ENCODE measurements at regions not wholly inside any gene's neighbourhood (a gene's known extent, or its start where the extent isn't known, plus 50 kb on each side); places are given as distances from the start of the nearest gene placed in this dataset.
"Not testable (repeated sequence)": the region's sequence is repeated elsewhere in the genome, so short reads cannot be mapped to it uniquely, and the experiment has no call there.

GRCh38 chr1:89436856-89437255 lies 73.0 kb downstream of the GBP6 start:
- H3K27me3 ChIP-seq (ENCODE audit: control insufficient read depth, low read length): no peaks in the 10 kb centered on the region
- H3K9me2 ChIP-seq (replicated peaks; ENCODE audit: control insufficient read depth, low read length): no peaks in the 10 kb centered on the region
- no peak overlapping the region for H3K4me2 ChIP-seq (ENCODE audit: low read length)
- no peaks in the 10 kb centered on the region for H4K20me1 ChIP-seq (ENCODE audit: control insufficient read depth, insufficient read depth, low read depth, low read length)
- H3K79me2 ChIP-seq (ENCODE audit: control insufficient read depth, low read length): no peaks in the 10 kb centered on the region
- no peak for TF ChIP-seq EZH2phosphoT487 (IDR thresholded peaks at IDR 0.05; ENCODE audit: borderline replicate concordance, low read length)
- TF ChIP-seq CTCF (IDR thresholded peaks at IDR 0.05; ENCODE audit: low read depth, low read length, poor library complexity, severe bottlenecking): no peak
- H3K4me3 ChIP-seq (ENCODE audit: low read length): no peak overlapping the region
- H3K36me3 ChIP-seq (ENCODE audit: control insufficient read depth, low read length): no peaks in the 10 kb centered on the region
- no peaks in the 10 kb centered on the region for H3K4me1 ChIP-seq (ENCODE audit: control insufficient read depth, low read length)
- no peaks in the 10 kb centered on the region for H3F3A ChIP-seq (ENCODE audit: control insufficient read depth, insufficient read depth)
- H3K27ac ChIP-seq (ENCODE audit: low read depth, low read length): no peak overlapping the region
- no peaks in the 10 kb centered on the region for H3K9me3 ChIP-seq (ENCODE audit: control insufficient read depth, insufficient read depth, low read length)

GRCh38 chr1:89438301-89438700 lies 74.4 kb downstream of the GBP6 start:
- H3K9me3 ChIP-seq (ENCODE audit: control insufficient read depth, insufficient read depth, low read length); H4K20me1 ChIP-seq (ENCODE audit: control insufficient read depth, insufficient read depth, low read depth, low read length); H3K27ac ChIP-seq (ENCODE audit: low read depth, low read length); H3K4me1 ChIP-seq (ENCODE audit: control insufficient read depth, low read length); H3K36me3 ChIP-seq (ENCODE audit: control insufficient read depth, low read length); H3K79me2 ChIP-seq (ENCODE audit: control insufficient read depth, low read length); H3K9me2 ChIP-seq (replicated peaks; ENCODE audit: control insufficient read depth, low read length); H3K27me3 ChIP-seq (ENCODE audit: control insufficient read depth, low read length); H3K4me3 ChIP-seq (ENCODE audit: low read length); H3F3A ChIP-seq (ENCODE audit: control insufficient read depth, insufficient read depth); H3K4me2 ChIP-seq (ENCODE audit: low read length): not testable (repeated sequence)

- Histone ChIP-seq H3K9me2 (replicated peaks; ENCODE audit: control insufficient read depth, low read length) (no peaks in the 10 kb centered on the region), H3K27ac (ENCODE audit: low read depth, low read length) (no peak overlapping the region), H3K4me1 (ENCODE audit: control insufficient read depth, low read length) (no peaks in the 10 kb centered on the region), H3F3A (ENCODE audit: control insufficient read depth, insufficient read depth) (no peaks in the 10 kb centered on the region), H3K36me3 (ENCODE audit: control insufficient read depth, low read length) (no peaks in the 10 kb centered on the region), H3K4me3 (ENCODE audit: low read length) (no peak overlapping the region), H4K20me1 (ENCODE audit: control insufficient read depth, insufficient read depth, low read depth, low read length) (no peaks in the 10 kb centered on the region), H3K4me2 (ENCODE audit: low read length) (no peak overlapping the region), H3K79me2 (ENCODE audit: control insufficient read depth, low read length) (no peaks in the 10 kb centered on the region), H3K27me3 (ENCODE audit: control insufficient read depth, low read length) (no peaks in the 10 kb centered on the region), H3K9me3 (ENCODE audit: control insufficient read depth, insufficient read depth, low read length) (no peaks in the 10 kb centered on the region)
- TF ChIP-seq CTCF (IDR thresholded peaks at IDR 0.05; ENCODE audit: low read depth, low read length, poor library complexity, severe bottlenecking): no peak
- TF ChIP-seq EZH2phosphoT487 (IDR thresholded peaks at IDR 0.05; ENCODE audit: borderline replicate concordance, low read length): no peak
Observed at GRCh38 chr1:89440911-89441310, 77.1 kb downstream of the GBP6 start.

- Histone ChIP-seq H3K79me2 (ENCODE audit: control insufficient read depth, low read length) (no peaks in the 10 kb centered on the region), H3K9me2 (replicated peaks; ENCODE audit: control insufficient read depth, low read length) (no peaks in the 10 kb centered on the region)
Observed at GRCh38 chr1:89444791-89445190, 79.8 kb upstream of the LRRC8B start.

More at GRCh38 chr1:89444791-89445190, 79.8 kb upstream of the LRRC8B start:
- no peaks in the 10 kb centered on the region for H3F3A ChIP-seq (ENCODE audit: control insufficient read depth, insufficient read depth)
- H3K27ac ChIP-seq (ENCODE audit: low read depth, low read length): no peak overlapping the region
- TF ChIP-seq EZH2phosphoT487 (IDR thresholded peaks at IDR 0.05; ENCODE audit: borderline replicate concordance, low read length): no peak
- no peak for TF ChIP-seq CTCF (IDR thresholded peaks at IDR 0.05; ENCODE audit: low read depth, low read length, poor library complexity, severe bottlenecking)
- H3K9me3 ChIP-seq (ENCODE audit: control insufficient read depth, insufficient read depth, low read length): no peaks in the 10 kb centered on the region
- H3K36me3 ChIP-seq (ENCODE audit: control insufficient read depth, low read length): no peaks in the 10 kb centered on the region
- H3K4me3 ChIP-seq (ENCODE audit: low read length): no peak overlapping the region
- no peaks in the 10 kb centered on the region for H3K27me3 ChIP-seq (ENCODE audit: control insufficient read depth, low read length)
- H3K4me1 ChIP-seq (ENCODE audit: control insufficient read depth, low read length): no peaks in the 10 kb centered on the region
- no peaks in the 10 kb centered on the region for H4K20me1 ChIP-seq (ENCODE audit: control insufficient read depth, insufficient read depth, low read depth, low read length)
- no peak overlapping the region for H3K4me2 ChIP-seq (ENCODE audit: low read length)

Measured in DOHH2 (cell line).